Stimulated activated CD8-positive, alpha-beta memory T cell treated with anti-CD3 and anti-CD28 coated beads, Interleukin-12 subunit alpha, Interleukin-12 subunit beta, amount 100 ng/mL, for 4 hours (primary cell): ENCODE measurements at regions not wholly inside any gene's neighbourhood (a gene's known extent, or its start where the extent isn't known, plus 50 kb on each side); places are given as distances from the start of the nearest gene placed in this dataset.

Experiments used
- DNase-seq: peaks from one replicate; pipeline ENCODE4 v3.0.0-alpha.2; 2020; ENCODE audit warnings: low read depth

GRCh38 chr3:94259291-94259690, 196.4 kb downstream of the NSUN3 start:
- no peak for DNase-seq

GRCh38 chr3:94269763-94270162, 206.9 kb downstream of the NSUN3 start:
- DNase-seq, result no peak

GRCh38 chr3:94272016-94272415, 209.2 kb downstream of the NSUN3 start:
- no peak for DNase-seq

- DNase-seq, result no peak
These were observed 218.1 kb downstream of the NSUN3 start for GRCh38 chr3:94280958-94281357.

- DNase-seq, result no peak
These were observed 223.0 kb downstream of the NSUN3 start for GRCh38 chr3:94285872-94286271.

- DNase-seq, result no peak
These were observed 228.8 kb downstream of the NSUN3 start for GRCh38 chr3:94291686-94292085.

GRCh38 chr3:94292151-94292550, 229.3 kb downstream of the NSUN3 start:
- DNase-seq, result no peak

GRCh38 chr3:94293793-94294195, 230.9 kb downstream of the NSUN3 start:
- DNase-seq, result no peak

GRCh38 chr3:94294806-94295205, 231.9 kb downstream of the NSUN3 start:
- no peak for DNase-seq

GRCh38 chr3:94299716-94300115, 236.9 kb downstream of the NSUN3 start:
- no peak for DNase-seq

GRCh38 chr3:94301366-94301765, 238.5 kb downstream of the NSUN3 start:
- no peak for DNase-seq

GRCh38 chr3:94303266-94303665, 240.4 kb downstream of the NSUN3 start:
- no peak for DNase-seq

GRCh38 chr3:94303897-94304296, 241.0 kb downstream of the NSUN3 start:
- DNase-seq, result no peak

- no peak for DNase-seq
These were observed 242.1 kb downstream of the NSUN3 start for GRCh38 chr3:94304954-94305353.

GRCh38 chr3:94305835-94306611, 243.2 kb downstream of the NSUN3 start:
- DNase-seq, result no peak

GRCh38 chr3:94307588-94307987, 244.7 kb downstream of the NSUN3 start:
- no peak for DNase-seq

GRCh38 chr3:94308767-94309166, 245.9 kb downstream of the NSUN3 start:
- no peak for DNase-seq

GRCh38 chr3:94310341-94311135, 247.7 kb downstream of the NSUN3 start:
- DNase-seq, result no peak

- no peak for DNase-seq
These were observed 248.8 kb downstream of the NSUN3 start for GRCh38 chr3:94311651-94312050.

- DNase-seq, result no peak
These were observed 251.5 kb downstream of the NSUN3 start for GRCh38 chr3:94314218-94314883.

- DNase-seq, result no peak
These were observed 254.2 kb downstream of the NSUN3 start for GRCh38 chr3:94317017-94317416.

GRCh38 chr3:94323596-94323995, 260.7 kb downstream of the NSUN3 start:
- DNase-seq, result no peak

- DNase-seq, result no peak
These were observed 269.0 kb downstream of the NSUN3 start for GRCh38 chr3:94331831-94332230.
